ENCODE measurements at regions not wholly inside any gene's neighbourhood (a gene's known extent, or its start where the extent isn't known, plus 50 kb on each side); places are given as distances from the start of the nearest gene placed in this dataset.
"Not testable (repeated sequence)": the region's sequence is repeated elsewhere in the genome, so short reads cannot be mapped to it uniquely, and the experiment has no call there.

DNA sequence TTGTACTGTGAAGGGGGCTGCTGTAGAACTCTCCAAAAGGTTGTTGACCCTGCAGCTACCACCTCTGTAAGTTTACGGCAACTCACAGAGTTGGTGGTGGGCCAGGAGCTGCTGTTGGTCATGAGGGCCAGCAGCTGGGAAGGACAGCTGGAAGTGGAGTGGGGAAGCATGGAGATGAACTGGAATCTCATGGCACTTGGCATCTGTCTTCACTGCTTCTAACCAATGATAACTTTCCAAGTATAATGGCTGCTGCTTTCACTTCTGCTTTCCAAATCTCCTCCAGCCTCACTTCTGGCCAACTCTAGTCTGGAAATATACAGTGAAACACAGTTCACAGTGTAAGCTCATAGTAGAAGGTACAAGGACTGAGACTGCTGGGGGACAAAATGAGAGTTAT, 126.5 kb upstream of the INTU start:
- Histone ChIP-seq H3K4me2 (ENCODE audit: low read depth, low read length) (no peak overlapping the region), H3K9me2 (replicated peaks; ENCODE audit: insufficient read depth, low read length) (no peaks in the 10 kb centered on the region), H3F3A (ENCODE audit: insufficient read depth, low read length) (no peaks in the 10 kb centered on the region), H3K79me2 (ENCODE audit: low read length) (no peaks in the 10 kb centered on the region), H3K9me3 (replicated peaks; ENCODE audit: insufficient read depth, low read length) (no peaks in the 10 kb centered on the region), H2AFZ (ENCODE audit: low read length) (no peak overlapping the region), H3K9ac (ENCODE audit: low read length) (no peak overlapping the region), H3K27ac (ENCODE audit: low read length) (no peak overlapping the region), H3K36me3 (replicated peaks; ENCODE audit: insufficient read depth, low read length) (no peaks in the 10 kb centered on the region), H3K27me3 (replicated peaks; ENCODE audit: insufficient read depth, low read length) (no peaks in the 10 kb centered on the region), H4K20me1 (ENCODE audit: insufficient read depth, low read length) (no peaks in the 10 kb centered on the region), H3K4me1 (ENCODE audit: low read length) (no peaks in the 10 kb centered on the region), H3K4me3 (ENCODE audit: low read length) (no peak overlapping the region)
- TF ChIP-seq EZH2 (optimal IDR thresholded peaks at IDR 0.05; ENCODE audit: low read depth, low read length): no peak
- no peak for TF ChIP-seq EZH2phosphoT487 (IDR thresholded peaks at IDR 0.05; ENCODE audit: low read length)
- TF ChIP-seq, protein P1, sequence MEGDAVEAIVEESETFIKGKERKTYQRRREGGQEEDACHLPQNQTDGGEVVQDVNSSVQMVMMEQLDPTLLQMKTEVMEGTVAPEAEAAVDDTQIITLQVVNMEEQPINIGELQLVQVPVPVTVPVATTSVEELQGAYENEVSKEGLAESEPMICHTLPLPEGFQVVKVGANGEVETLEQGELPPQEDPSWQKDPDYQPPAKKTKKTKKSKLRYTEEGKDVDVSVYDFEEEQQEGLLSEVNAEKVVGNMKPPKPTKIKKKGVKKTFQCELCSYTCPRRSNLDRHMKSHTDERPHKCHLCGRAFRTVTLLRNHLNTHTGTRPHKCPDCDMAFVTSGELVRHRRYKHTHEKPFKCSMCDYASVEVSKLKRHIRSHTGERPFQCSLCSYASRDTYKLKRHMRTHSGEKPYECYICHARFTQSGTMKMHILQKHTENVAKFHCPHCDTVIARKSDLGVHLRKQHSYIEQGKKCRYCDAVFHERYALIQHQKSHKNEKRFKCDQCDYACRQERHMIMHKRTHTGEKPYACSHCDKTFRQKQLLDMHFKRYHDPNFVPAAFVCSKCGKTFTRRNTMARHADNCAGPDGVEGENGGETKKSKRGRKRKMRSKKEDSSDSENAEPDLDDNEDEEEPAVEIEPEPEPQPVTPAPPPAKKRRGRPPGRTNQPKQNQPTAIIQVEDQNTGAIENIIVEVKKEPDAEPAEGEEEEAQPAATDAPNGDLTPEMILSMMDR (IDR thresholded peaks at IDR 0.05; ENCODE audit: low read length): no peak
- DNase-seq: no peak

DNA sequence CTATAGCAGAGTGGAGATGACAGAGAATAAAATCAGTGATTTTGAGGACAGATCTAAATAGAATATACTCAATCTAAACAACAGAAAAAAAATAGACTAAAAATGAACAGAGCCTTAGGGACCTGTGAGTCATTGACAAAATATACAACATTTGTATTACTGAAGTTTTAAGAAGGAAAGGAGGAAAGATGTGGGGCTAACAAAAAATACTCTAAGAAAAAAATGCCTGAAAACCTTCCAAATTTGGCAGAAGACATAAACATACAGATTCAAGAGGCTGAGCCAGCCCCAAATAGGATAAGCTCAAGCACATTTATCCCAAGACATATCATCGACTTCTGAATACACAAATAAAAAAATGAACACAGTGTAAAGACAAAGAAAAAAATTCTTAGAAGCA, 123.6 kb upstream of the INTU start:
- Histone ChIP-seq H3K4me1 (ENCODE audit: low read length) (no peaks in the 10 kb centered on the region), H3K9me3 (replicated peaks; ENCODE audit: insufficient read depth, low read length) (no peaks in the 10 kb centered on the region), H3K27me3 (replicated peaks; ENCODE audit: insufficient read depth, low read length) (no peaks in the 10 kb centered on the region), H3K79me2 (ENCODE audit: low read length) (no peaks in the 10 kb centered on the region), H3K36me3 (replicated peaks; ENCODE audit: insufficient read depth, low read length) (no peaks in the 10 kb centered on the region), H3K4me3 (ENCODE audit: low read length) (no peak overlapping the region), H3K27ac (ENCODE audit: low read length) (no peak overlapping the region), H3K9ac (ENCODE audit: low read length) (no peak overlapping the region), H2AFZ (ENCODE audit: low read length) (no peak overlapping the region), H3K9me2 (replicated peaks; ENCODE audit: insufficient read depth, low read length) (no peaks in the 10 kb centered on the region), H4K20me1 (ENCODE audit: insufficient read depth, low read length) (no peaks in the 10 kb centered on the region), H3K4me2 (ENCODE audit: low read depth, low read length) (no peak overlapping the region), H3F3A (ENCODE audit: insufficient read depth, low read length) (no peaks in the 10 kb centered on the region)
- TF ChIP-seq EZH2 (optimal IDR thresholded peaks at IDR 0.05; ENCODE audit: low read depth, low read length): no peak
- TF ChIP-seq, protein P1 (IDR thresholded peaks at IDR 0.05; ENCODE audit: low read length): no peak
- TF ChIP-seq EZH2phosphoT487 (IDR thresholded peaks at IDR 0.05; ENCODE audit: low read length): no peak
- no peak for DNase-seq

DNA sequence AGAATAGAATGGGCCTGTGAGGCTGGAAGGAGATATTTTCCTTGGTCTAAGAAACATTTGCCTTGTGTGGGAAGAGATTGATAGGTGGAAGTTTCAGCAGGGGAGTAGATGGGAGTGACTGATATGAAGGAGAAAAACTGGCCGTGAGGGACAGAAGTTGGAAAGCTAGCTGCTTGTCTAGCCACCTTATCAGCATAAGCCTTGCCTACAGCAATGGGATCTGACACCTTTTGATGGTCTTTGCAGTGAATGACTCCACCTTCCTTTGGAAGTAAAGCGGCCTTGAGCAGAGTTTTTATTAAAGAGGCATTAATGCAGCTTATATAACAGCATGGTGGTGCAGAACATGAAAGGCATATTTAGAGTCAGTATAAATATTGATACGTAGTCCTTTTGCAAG, 120.1 kb upstream of the INTU start:
- H3K4me2 ChIP-seq (ENCODE audit: low read depth, low read length); H2AFZ ChIP-seq (ENCODE audit: low read length); H3K4me3 ChIP-seq (ENCODE audit: low read length); H3K36me3 ChIP-seq (replicated peaks; ENCODE audit: insufficient read depth, low read length); H3K27me3 ChIP-seq (replicated peaks; ENCODE audit: insufficient read depth, low read length); H3K9ac ChIP-seq (ENCODE audit: low read length); H3F3A ChIP-seq (ENCODE audit: insufficient read depth, low read length); H4K20me1 ChIP-seq (ENCODE audit: insufficient read depth, low read length); H3K9me2 ChIP-seq (replicated peaks; ENCODE audit: insufficient read depth, low read length); H3K79me2 ChIP-seq (ENCODE audit: low read length); H3K27ac ChIP-seq (ENCODE audit: low read length); H3K4me1 ChIP-seq (ENCODE audit: low read length); H3K9me3 ChIP-seq (replicated peaks; ENCODE audit: insufficient read depth, low read length); DNase-seq: not testable (repeated sequence)

DNA sequence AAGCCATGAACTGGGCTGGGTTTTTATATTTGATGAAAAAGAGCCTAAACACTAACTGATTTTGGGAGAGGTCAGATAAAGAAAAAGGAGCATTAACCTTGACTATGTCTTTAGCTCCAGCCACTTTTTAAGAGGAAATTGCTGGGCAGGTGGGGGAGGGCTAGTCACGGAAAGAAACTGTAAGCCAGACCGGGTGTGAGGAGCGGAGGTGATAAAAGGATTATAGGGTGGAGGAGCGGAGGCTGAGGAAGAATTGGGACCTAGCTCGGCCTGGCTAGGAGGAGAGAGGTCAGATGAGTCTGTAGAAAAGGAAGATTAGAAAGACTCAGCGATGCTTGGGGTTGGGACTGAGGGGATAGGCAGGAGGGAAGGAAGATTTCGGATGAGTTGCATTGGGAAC, 117.5 kb upstream of the INTU start:
- not testable (repeated sequence) for H3K9me2 ChIP-seq (replicated peaks; ENCODE audit: insufficient read depth, low read length); H3K79me2 ChIP-seq (ENCODE audit: low read length); H2AFZ ChIP-seq (ENCODE audit: low read length); H3K36me3 ChIP-seq (replicated peaks; ENCODE audit: insufficient read depth, low read length); H4K20me1 ChIP-seq (ENCODE audit: insufficient read depth, low read length); H3F3A ChIP-seq (ENCODE audit: insufficient read depth, low read length); H3K9ac ChIP-seq (ENCODE audit: low read length); H3K4me2 ChIP-seq (ENCODE audit: low read depth, low read length); H3K4me1 ChIP-seq (ENCODE audit: low read length); H3K27me3 ChIP-seq (replicated peaks; ENCODE audit: insufficient read depth, low read length); H3K4me3 ChIP-seq (ENCODE audit: low read length); H3K9me3 ChIP-seq (replicated peaks; ENCODE audit: insufficient read depth, low read length); DNase-seq; H3K27ac ChIP-seq (ENCODE audit: low read length)
